Adrenal gland (tissue), 9 donors: ENCODE measurements at regions not wholly inside any gene's neighbourhood (a gene's known extent, or its start where the extent isn't known, plus 50 kb on each side); places are given as distances from the start of the nearest gene placed in this dataset.

Experiments
- DNase-seq, 7 donors: peaks; one replicate each; pipeline ENCODE4 v3.0.0-alpha.2; 2019 to 2020
- H3K27ac ChIP-seq, 5 donors: fragments of 200-600 bp; sonication (generic) in 4 of 5; 1 replicate in 3 of 5; 2 replicates in 2 of 5; pipeline versions ENCODE4 v1.5.1 to v1.8.0; 2016 to 2020; ENCODE audit warnings: mild to moderate bottlenecking in 1 of 5
- H3K27me3 ChIP-seq: fragments of 200-600 bp; 2 replicates; pipeline ENCODE4 v1.8.0; 2021
- H3K36me3 ChIP-seq, 2 donors: fragments of 200-600 bp; replicated peaks in 1 of 2; 1 replicate in 1 of 2; 2 replicates in 1 of 2; pipeline versions ENCODE4 v1.5.1 to v1.8.0; 2018 to 2022
- H3K4me1 ChIP-seq, 2 donors: fragments of 200-600 bp; replicated peaks in 1 of 2; 1 replicate in 1 of 2; 2 replicates in 1 of 2; pipeline versions ENCODE4 v1.5.1 to v1.8.0; 2018 to 2021
- H3K4me3 ChIP-seq, 4 donors: fragments of 200-600 bp; sonication (generic) in 3 of 4; one replicate each; pipeline ENCODE4 v1.5.1; 2016 to 2018
- H3K9me3 ChIP-seq, 3 donors: fragments of 200-600 bp; sonication (generic) in 1 of 3; replicated peaks in 1 of 3; 1 replicate in 2 of 3; 2 replicates in 1 of 3; pipeline versions ENCODE4 v1.5.1 to v1.8.0; 2016 to 2021
- CTCF ChIP-seq, 6 experiments: fragments of 450-650 bp in 4 of 6; fragments of 200-600 bp in 2 of 6; sonication (generic) in 1 of 6; IDR thresholded peaks; 1 replicate in 5 of 6; 2 replicates in 1 of 6; pipeline versions ENCODE4 v1.5.1 to v1.8.0; 2016 to 2021; ENCODE audit warnings: antibody characterized with exemption in 6 of 6, mild to moderate bottlenecking in 2 of 6, moderate library complexity in 1 of 6
- POLR2A ChIP-seq, 2 donors: fragments of 450-650 bp; IDR thresholded peaks; one replicate each; pipeline ENCODE4 v1.6.1; 2017; ENCODE audit warnings: antibody characterized with exemption in 2 of 2, mild to moderate bottlenecking in 2 of 2, moderate library complexity in 1 of 2
- whole genome bisulfite sequencing, 4 donors: extraction: QIAGEN DNeasy Blood & Tissue Kit in 2 of 4; methylation state at CpG; one replicate each; pipeline versions ENCODE4 v1.1.5 to v1.1.7; 2013 to 2017; 5-methylcytosine and 5-hydroxymethylcytosine counted together
- intact Hi-C, 2 donors: fragments of 100-400 bp; cut with DNase I; formaldehyde crosslinking; loops; one replicate each; pipeline versions ENCODE4 v1.14.1 to v1.15.0; 2022 to 2023
- donor health status: healthy with polysubstance abuse.
- donor health status: Bipolar disorder and iron deficiency.
- donor health status: DM: yes; HTN: yes; CAD: no.
- donor health status: DM: no; HTN: no; CAD: no.
- donor health status: DM: no; HTN: no; CAD: no.

DNA sequence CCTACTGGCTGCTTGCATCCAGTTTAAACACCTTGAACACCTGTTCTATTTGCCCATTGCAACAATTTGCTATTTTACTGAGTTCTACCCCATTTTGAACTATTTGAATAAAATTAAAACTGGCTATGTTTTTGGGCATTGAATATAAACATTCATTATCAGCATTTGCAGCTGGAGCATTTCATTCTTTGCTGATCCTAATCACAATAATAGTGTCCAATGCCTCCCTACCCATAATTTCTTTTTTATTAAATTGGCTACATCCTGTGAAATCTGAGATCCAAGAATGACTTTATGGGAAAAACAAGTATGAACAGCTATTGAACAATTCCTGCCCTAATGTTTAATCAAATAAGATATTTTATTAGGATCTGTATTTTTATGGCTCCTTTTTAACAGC, 447.9 kb downstream of the PLA2G4A start:
- no peak for DNase-seq
- H3K9me3 ChIP-seq: no peaks in the 10 kb centered on the region
- H3K4me3 ChIP-seq: no peak overlapping the region
- no peaks in the 10 kb centered on the region for H3K36me3 ChIP-seq
- no peaks in the 10 kb centered on the region for H3K27me3 ChIP-seq
- TF ChIP-seq POLR2A (IDR thresholded peaks at IDR 0.05): no peak
- TF ChIP-seq CTCF (IDR thresholded peaks at IDR 0.05): no peak
- intact Hi-C loops: no loop called here
- no peak overlapping the region for H3K27ac ChIP-seq
- H3K4me1 ChIP-seq: no peaks in the 10 kb centered on the region

GRCh38 chr1:187280031-187280430, 451.3 kb downstream of the PLA2G4A start:
- Histone ChIP-seq H3K4me1 (no peaks in the 10 kb centered on the region), H3K4me3 (no peak overlapping the region), H3K9me3 (no peaks in the 10 kb centered on the region), H3K36me3 (no peaks in the 10 kb centered on the region), H3K27me3 (no peaks in the 10 kb centered on the region), H3K27ac (no peak overlapping the region)
- intact Hi-C loops: no loop called here
- TF ChIP-seq POLR2A (IDR thresholded peaks at IDR 0.05): no peak
- TF ChIP-seq CTCF (IDR thresholded peaks at IDR 0.05): no peak
- DNase-seq: no peak

GRCh38 chr1:187281085-187281484, 452.3 kb downstream of the PLA2G4A start:
- no peak for DNase-seq
- no peaks in the 10 kb centered on the region for H3K36me3 ChIP-seq
- intact Hi-C loops: no loop called here
- no peaks in the 10 kb centered on the region for H3K9me3 ChIP-seq
- H3K4me3 ChIP-seq: no peak overlapping the region
- no peaks in the 10 kb centered on the region for H3K27me3 ChIP-seq
- WGBS, 4 donors: 31 to 55% (median 52%) methylated on average over 2 of the region's 2 CpGs
- TF ChIP-seq CTCF (IDR thresholded peaks at IDR 0.05): no peak
- no peak for TF ChIP-seq POLR2A (IDR thresholded peaks at IDR 0.05)
- H3K27ac ChIP-seq: no peak overlapping the region
- H3K4me1 ChIP-seq: no peaks in the 10 kb centered on the region

DNA sequence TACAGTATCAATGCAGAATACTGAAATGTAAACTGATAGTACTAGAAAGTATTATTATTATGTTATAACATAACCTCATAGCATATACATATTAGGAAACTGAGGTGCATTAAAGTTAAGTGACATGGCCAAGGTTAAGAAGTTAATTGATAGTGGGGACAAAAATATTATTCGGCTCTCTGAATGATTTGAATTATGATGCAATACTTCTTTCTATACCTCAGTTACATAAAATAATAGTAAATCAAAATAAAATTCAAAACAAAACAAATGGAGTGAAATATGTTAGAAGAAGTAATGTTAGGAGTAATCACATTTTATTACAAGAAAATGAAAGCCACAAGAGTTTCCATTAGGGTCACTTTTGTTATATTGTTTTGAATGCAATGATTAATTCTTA, 455.2 kb downstream of the PLA2G4A start:
- no peak for DNase-seq
- WGBS, 4 donors: 36 to 65% (median 49%) methylated on average over 1 of the region's 1 CpG

More for the DNA sequence above, 455.2 kb downstream of the PLA2G4A start:
- Histone ChIP-seq H3K4me1 (no peaks in the 10 kb centered on the region), H3K27ac (no peak overlapping the region), H3K36me3 (no peaks in the 10 kb centered on the region), H3K9me3 (no peaks in the 10 kb centered on the region), H3K4me3 (no peak overlapping the region), H3K27me3 (no peaks in the 10 kb centered on the region)
- TF ChIP-seq POLR2A (IDR thresholded peaks at IDR 0.05) (no peak), CTCF (IDR thresholded peaks at IDR 0.05) (no peak)
- intact Hi-C loops: no loop called here
